ENCODE measurements at regions not wholly inside any gene's neighbourhood (a gene's known extent, or its start where the extent isn't known, plus 50 kb on each side); places are given as distances from the start of the nearest gene placed in this dataset.

DNA sequence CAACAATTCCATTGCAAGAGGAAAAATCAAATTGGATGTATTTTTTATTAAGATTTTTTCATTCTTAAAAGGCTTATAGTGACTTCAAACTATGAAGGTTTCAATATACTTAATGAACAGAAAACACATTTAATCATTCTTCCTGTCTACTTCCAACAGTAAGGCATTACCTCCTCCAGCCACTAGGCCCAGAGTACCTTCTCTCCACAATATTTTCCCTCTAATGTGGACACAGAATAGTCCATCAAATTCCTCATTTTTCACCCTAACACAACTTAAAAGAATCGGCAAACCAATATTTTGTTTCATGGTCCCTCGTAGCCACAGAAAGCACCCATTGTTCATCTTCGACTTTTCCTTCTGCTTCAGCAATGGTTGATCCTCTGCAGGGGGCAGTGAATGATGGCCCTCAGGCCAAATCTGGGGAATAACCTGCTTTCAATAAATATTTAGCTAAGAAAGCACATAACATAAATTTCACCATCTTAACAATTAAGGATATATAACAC, 335.4 kb upstream of the ID4 start:
- DNase-seq (ENCODE audit: low read depth in 2 of 2) = no peak
- H3K4me3 ChIP-seq (replicated peaks in 1 of 2; ENCODE audit: low read depth in 2 of 2, low read length in 2 of 2) = no peak overlapping the region
- TF ChIP-seq, protein P1, sequence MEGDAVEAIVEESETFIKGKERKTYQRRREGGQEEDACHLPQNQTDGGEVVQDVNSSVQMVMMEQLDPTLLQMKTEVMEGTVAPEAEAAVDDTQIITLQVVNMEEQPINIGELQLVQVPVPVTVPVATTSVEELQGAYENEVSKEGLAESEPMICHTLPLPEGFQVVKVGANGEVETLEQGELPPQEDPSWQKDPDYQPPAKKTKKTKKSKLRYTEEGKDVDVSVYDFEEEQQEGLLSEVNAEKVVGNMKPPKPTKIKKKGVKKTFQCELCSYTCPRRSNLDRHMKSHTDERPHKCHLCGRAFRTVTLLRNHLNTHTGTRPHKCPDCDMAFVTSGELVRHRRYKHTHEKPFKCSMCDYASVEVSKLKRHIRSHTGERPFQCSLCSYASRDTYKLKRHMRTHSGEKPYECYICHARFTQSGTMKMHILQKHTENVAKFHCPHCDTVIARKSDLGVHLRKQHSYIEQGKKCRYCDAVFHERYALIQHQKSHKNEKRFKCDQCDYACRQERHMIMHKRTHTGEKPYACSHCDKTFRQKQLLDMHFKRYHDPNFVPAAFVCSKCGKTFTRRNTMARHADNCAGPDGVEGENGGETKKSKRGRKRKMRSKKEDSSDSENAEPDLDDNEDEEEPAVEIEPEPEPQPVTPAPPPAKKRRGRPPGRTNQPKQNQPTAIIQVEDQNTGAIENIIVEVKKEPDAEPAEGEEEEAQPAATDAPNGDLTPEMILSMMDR (IDR thresholded peaks at IDR 0.05; ENCODE audit: low read depth, low read length) = no peak

DNA sequence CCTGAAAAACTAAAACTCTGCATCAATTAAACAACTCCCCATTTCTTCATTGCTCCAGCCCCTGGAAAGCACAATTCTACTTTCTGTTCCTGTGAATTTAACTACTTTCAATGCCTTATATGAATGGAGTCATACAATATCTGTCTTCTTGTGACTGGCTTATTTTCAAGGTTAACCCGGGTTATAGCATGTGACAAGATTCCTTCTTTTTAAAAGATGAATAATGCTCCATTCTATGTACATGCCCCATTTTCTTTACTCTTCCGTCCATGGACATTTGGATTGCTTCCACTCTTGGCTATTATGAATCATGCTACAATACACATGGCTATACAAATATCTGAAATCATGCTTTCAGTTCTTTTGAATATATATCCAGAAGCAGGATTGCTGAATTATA, 334.9 kb upstream of the ID4 start:
- no peak for DNase-seq (ENCODE audit: low read depth in 2 of 2)
- TF ChIP-seq, protein P1 (IDR thresholded peaks at IDR 0.05; ENCODE audit: low read depth, low read length) = no peak
- no peak overlapping the region for H3K4me3 ChIP-seq (replicated peaks in 1 of 2; ENCODE audit: low read depth in 2 of 2, low read length in 2 of 2)

- no peak overlapping the region for H3K4me3 ChIP-seq (replicated peaks in 1 of 2; ENCODE audit: low read depth in 2 of 2, low read length in 2 of 2)
- TF ChIP-seq, protein P1 (IDR thresholded peaks at IDR 0.05; ENCODE audit: low read depth, low read length) = no peak
- no peak for DNase-seq (ENCODE audit: low read depth in 2 of 2)
Measured at GRCh38 chr6:19515939-19516338, 321.2 kb upstream of the ID4 start.

DNA sequence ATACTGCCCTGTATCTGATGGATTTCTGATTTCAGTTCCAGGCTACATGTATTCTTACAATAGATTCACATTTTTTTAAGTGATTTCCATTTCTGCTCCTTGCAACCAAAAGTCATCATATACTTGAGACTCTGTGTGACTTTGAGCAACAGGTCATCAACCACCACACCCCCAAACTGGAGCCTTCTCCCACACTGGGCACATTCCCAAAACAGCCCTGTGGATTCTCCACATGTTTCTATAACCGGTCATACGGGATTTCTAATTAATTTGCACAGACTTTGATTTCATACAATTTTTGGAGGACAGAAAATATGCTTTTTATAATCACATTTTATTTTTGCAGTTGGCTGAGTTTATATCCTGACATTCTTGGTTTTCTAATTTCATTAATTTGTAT, 317.2 kb upstream of the ID4 start:
- TF ChIP-seq, protein P1 (IDR thresholded peaks at IDR 0.05; ENCODE audit: low read depth, low read length) = no peak
- no peak overlapping the region for H3K4me3 ChIP-seq (replicated peaks in 1 of 2; ENCODE audit: low read depth in 2 of 2, low read length in 2 of 2)
- DNase-seq (ENCODE audit: low read depth in 2 of 2) = no peak

- no peak for DNase-seq (ENCODE audit: low read depth in 2 of 2)
- H3K4me3 ChIP-seq (replicated peaks in 1 of 2; ENCODE audit: low read depth in 2 of 2, low read length in 2 of 2) = no peak overlapping the region
- TF ChIP-seq, protein P1 (IDR thresholded peaks at IDR 0.05; ENCODE audit: low read depth, low read length) = no peak
Measured at GRCh38 chr6:19524366-19525186, 312.6 kb upstream of the ID4 start.

GRCh38 chr6:19525673-19526072, 311.5 kb upstream of the ID4 start:
- H3K4me3 ChIP-seq (replicated peaks in 1 of 2; ENCODE audit: low read depth in 2 of 2, low read length in 2 of 2) = no peak overlapping the region
- TF ChIP-seq, protein P1 (IDR thresholded peaks at IDR 0.05; ENCODE audit: low read depth, low read length) = no peak
- DNase-seq (ENCODE audit: low read depth in 2 of 2) = no peak

All from cardiac fibroblast (primary cell).